Ascending aorta (tissue), 2 donors: ENCODE measurements at regions not wholly inside any gene's neighbourhood (a gene's known extent, or its start where the extent isn't known, plus 50 kb on each side); places are given as distances from the start of the nearest gene placed in this dataset.

ENCODE experiments used
- DNase-seq, 2 donors: peaks; one replicate each; pipeline ENCODE4 v3.0.0-alpha.2; 2019; ENCODE audit warnings: low spot score in 2 of 2
- H3K27ac ChIP-seq, 2 donors: fragments of 200-600 bp; sonication (generic); one replicate each; pipeline ENCODE4 v1.5.1; 2016 to 2017; ENCODE audit warnings: mild to moderate bottlenecking in 1 of 2
- H3K27me3 ChIP-seq: fragments of 200-600 bp; sonication (generic); one replicate; pipeline ENCODE4 v1.5.1; 2017
- H3K36me3 ChIP-seq, 2 donors: fragments of 200-600 bp; sonication (generic); one replicate each; pipeline ENCODE4 v1.5.1; 2016
- H3K4me1 ChIP-seq, 2 donors: fragments of 200-600 bp; sonication (generic); one replicate each; pipeline ENCODE4 v1.5.1; 2016 to 2017; ENCODE audit warnings: mild to moderate bottlenecking in 1 of 2
- H3K4me3 ChIP-seq, 2 donors: fragments of 200-600 bp; sonication (generic); one replicate each; pipeline ENCODE4 v1.5.1; 2016 to 2017; ENCODE audit warnings: mild to moderate bottlenecking in 1 of 2
- H3K9me3 ChIP-seq, 2 donors: fragments of 200-600 bp; sonication (generic); one replicate each; pipeline ENCODE4 v1.5.1; 2016
- intact Hi-C: fragments of 100-400 bp; cut with DNase I; formaldehyde crosslinking; loops from one replicate; pipeline ENCODE4 v1.15.1; 2023
- TF ChIP-seq, protein P1 (sequence below), 3 experiments: fragments of 200-600 bp in 2 of 3; fragments of 450-650 bp in 1 of 3; sonication (generic) in 2 of 3; IDR thresholded peaks; one replicate each; pipeline ENCODE4 v1.5.1; 2016 to 2019; ENCODE audit warnings: antibody characterized with exemption in 3 of 3, mild to moderate bottlenecking in 1 of 3, moderate library complexity in 1 of 3

DNA sequence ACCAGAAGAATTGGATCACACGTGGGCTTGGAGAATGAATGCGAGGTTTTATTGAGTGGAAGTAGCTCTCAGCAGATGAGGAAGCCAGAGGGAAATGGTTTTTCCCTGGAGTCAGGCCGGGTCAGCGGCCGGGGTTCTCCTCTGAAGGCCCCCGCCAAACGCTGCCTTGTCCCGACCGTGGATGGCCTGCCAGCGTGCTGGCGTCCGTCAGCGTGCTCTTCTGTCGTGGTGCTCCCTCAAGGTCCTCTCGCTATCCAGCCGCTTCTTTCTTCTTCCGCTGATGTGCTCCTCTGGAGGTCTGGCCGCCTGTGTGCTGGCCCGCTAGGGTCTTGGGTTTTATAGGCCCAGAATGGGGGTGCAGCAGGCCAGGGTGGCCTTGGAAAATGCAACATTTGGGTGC lies 632.2 kb downstream of the TRAM1L1 start:
- no peaks in the 10 kb centered on the region for H3K9me3 ChIP-seq
- TF ChIP-seq, protein P1, sequence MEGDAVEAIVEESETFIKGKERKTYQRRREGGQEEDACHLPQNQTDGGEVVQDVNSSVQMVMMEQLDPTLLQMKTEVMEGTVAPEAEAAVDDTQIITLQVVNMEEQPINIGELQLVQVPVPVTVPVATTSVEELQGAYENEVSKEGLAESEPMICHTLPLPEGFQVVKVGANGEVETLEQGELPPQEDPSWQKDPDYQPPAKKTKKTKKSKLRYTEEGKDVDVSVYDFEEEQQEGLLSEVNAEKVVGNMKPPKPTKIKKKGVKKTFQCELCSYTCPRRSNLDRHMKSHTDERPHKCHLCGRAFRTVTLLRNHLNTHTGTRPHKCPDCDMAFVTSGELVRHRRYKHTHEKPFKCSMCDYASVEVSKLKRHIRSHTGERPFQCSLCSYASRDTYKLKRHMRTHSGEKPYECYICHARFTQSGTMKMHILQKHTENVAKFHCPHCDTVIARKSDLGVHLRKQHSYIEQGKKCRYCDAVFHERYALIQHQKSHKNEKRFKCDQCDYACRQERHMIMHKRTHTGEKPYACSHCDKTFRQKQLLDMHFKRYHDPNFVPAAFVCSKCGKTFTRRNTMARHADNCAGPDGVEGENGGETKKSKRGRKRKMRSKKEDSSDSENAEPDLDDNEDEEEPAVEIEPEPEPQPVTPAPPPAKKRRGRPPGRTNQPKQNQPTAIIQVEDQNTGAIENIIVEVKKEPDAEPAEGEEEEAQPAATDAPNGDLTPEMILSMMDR (IDR thresholded peaks at IDR 0.05) = no peak
- H3K4me1 ChIP-seq = no peaks in the 10 kb centered on the region
- no peak overlapping the region for H3K27ac ChIP-seq
- no peak for DNase-seq
- intact Hi-C loops = no loop called here
- no peak overlapping the region for H3K4me3 ChIP-seq
- no peaks in the 10 kb centered on the region for H3K36me3 ChIP-seq
- H3K27me3 ChIP-seq = no peaks in the 10 kb centered on the region

DNA sequence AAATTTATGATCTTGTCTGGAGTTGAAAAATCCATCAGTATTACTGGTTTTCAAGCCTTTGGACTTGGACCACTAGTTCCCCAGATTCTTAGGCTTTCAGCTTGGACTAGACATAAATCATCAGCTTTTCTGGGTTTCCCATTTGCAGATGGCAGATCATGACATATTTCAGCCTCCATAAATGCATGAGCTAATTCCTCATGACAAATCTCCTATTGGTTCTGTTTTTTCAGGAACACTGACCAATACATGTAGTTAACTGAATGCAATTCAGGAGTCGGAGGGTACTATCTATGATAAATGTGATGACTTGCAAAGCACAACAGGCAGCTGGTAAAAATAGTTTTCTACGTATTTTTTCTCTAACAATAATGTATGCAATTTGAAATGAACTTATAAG lies 635.6 kb downstream of the TRAM1L1 start:
- Histone ChIP-seq H3K27ac (no peak overlapping the region), H3K4me3 (no peak overlapping the region), H3K9me3 (no peaks in the 10 kb centered on the region), H3K36me3 (no peaks in the 10 kb centered on the region), H3K27me3 (no peaks in the 10 kb centered on the region), H3K4me1 (no peaks in the 10 kb centered on the region)
- DNase-seq = no peak
- intact Hi-C loops = no loop called here
- TF ChIP-seq, protein P1 (IDR thresholded peaks at IDR 0.05) = no peak

DNA sequence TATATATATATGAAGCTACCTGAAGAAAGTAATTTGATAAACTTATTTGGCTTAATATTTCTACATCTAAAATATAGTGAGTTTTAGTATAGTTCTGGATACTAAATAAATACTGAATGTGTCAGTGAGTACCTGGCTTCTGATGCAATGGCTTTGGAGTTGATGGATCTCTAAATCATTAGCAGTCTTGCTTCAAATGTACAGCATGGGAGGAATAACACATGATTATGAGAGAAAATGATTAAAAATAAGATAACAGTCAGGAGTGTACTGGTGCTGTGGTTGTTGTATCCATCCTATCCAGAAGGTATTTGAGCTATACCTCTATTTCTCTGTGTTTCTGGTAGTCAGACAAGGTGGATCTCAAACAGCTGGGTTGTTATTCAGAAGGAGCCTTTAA lies 641.3 kb downstream of the TRAM1L1 start:
- H3K4me3 ChIP-seq = no peak overlapping the region
- H3K9me3 ChIP-seq = no peaks in the 10 kb centered on the region
- intact Hi-C loops = no loop called here
- H3K36me3 ChIP-seq = no peaks in the 10 kb centered on the region
- DNase-seq = no peak
- H3K27me3 ChIP-seq = no peaks in the 10 kb centered on the region
- TF ChIP-seq, protein P1 (IDR thresholded peaks at IDR 0.05) = no peak
- no peak overlapping the region for H3K27ac ChIP-seq
- H3K4me1 ChIP-seq = no peaks in the 10 kb centered on the region

DNA sequence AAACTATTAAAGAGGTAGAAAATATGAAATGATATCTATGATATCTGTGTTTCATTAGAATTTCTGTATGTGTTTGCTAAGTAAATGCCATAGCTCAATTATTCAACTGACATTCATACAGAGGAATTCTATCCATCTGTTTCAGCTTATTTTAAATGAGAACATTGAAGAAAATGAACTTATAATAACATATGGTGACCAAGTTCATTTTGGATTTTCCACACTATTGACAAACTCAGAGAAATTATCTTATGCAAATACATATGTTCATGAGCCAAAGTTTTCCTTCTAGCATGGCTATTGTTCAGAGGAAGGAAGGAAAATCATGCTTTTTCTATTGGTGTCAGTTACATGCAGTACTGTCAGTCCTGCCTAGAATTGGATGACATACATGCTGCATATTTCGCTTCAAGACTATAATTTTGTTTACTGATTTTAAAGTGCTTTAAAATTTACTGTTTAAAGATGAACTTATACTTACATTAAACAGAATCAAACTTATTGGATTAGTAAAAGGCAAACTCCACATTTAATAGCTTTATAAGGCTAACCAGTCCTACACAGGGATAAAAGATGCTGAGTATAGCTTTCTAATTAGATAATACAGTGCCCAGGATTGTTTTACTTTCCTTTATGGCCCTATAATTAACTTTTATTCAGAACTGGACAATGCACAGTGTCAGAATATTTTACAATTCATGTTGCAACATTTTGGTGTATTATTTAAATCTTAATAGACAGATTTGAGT lies 646.2 kb downstream of the TRAM1L1 start:
- TF ChIP-seq, protein P1 (IDR thresholded peaks at IDR 0.05) = no peak
- DNase-seq = no peak

DNA sequence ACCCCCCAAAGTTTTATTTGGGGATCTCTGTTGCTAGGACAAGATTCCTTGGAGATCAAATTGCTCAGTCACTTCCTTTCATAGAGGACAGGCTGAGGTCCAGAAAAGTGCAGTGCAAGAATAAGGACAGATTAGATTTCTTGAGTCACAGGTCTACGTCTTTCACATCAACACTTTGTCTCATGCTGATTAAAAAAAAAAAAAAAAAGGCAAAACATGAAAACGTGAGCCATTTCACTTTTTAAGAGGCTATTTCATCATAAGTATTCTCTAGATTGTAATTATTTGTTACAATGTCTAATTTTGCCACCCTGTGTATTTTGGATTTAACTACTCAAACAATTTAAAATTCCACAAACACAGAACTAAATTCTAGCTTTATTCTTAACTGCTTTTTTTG lies 647.0 kb downstream of the TRAM1L1 start:
- intact Hi-C loops = no loop called here
- H3K27ac ChIP-seq = no peak overlapping the region

More for the DNA sequence above, 646.2 kb downstream of the TRAM1L1 start:
- H3K27me3 ChIP-seq = no peaks in the 10 kb centered on the region
- H3K4me1 ChIP-seq = no peaks in the 10 kb centered on the region
- no peaks in the 10 kb centered on the region for H3K9me3 ChIP-seq
- intact Hi-C loops = no loop called here
- H3K36me3 ChIP-seq = no peaks in the 10 kb centered on the region
- H3K4me3 ChIP-seq = no peak overlapping the region
- no peak overlapping the region for H3K27ac ChIP-seq

More for the DNA sequence above, 647.0 kb downstream of the TRAM1L1 start:
- Histone ChIP-seq H3K27me3 (no peaks in the 10 kb centered on the region), H3K4me1 (no peaks in the 10 kb centered on the region), H3K4me3 (no peak overlapping the region), H3K9me3 (no peaks in the 10 kb centered on the region), H3K36me3 (no peaks in the 10 kb centered on the region)
- TF ChIP-seq, protein P1 (IDR thresholded peaks at IDR 0.05) = no peak
- DNase-seq = no peak
